ENCODE measurements at regions not wholly inside any gene's neighbourhood (a gene's known extent, or its start where the extent isn't known, plus 50 kb on each side); places are given as distances from the start of the nearest gene placed in this dataset.

DNA sequence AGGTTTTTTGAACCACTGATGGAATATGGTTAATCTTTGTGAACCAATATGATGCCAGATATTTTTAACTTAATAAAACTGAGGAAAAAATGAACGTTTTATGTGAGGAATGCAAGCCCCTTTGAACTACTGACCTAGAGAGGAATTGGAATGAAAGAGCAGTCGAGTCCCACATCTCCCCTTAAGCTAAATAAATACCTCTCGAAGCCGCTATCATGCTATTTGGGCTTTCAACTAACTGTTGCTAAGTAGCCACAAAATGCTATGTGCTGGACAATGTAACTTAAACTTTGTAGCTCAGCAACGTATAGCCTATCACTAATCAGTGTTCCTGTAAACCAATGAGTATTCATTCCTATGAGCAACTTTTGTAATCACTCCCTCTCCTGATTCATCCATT lies 1037.2 kb downstream of the SQOR start:
- H3K4me3 ChIP-seq (ENCODE audit: low read depth, low read length): no peak overlapping the region
- TF ChIP-seq, protein P1, sequence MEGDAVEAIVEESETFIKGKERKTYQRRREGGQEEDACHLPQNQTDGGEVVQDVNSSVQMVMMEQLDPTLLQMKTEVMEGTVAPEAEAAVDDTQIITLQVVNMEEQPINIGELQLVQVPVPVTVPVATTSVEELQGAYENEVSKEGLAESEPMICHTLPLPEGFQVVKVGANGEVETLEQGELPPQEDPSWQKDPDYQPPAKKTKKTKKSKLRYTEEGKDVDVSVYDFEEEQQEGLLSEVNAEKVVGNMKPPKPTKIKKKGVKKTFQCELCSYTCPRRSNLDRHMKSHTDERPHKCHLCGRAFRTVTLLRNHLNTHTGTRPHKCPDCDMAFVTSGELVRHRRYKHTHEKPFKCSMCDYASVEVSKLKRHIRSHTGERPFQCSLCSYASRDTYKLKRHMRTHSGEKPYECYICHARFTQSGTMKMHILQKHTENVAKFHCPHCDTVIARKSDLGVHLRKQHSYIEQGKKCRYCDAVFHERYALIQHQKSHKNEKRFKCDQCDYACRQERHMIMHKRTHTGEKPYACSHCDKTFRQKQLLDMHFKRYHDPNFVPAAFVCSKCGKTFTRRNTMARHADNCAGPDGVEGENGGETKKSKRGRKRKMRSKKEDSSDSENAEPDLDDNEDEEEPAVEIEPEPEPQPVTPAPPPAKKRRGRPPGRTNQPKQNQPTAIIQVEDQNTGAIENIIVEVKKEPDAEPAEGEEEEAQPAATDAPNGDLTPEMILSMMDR (IDR thresholded peaks at IDR 0.05; ENCODE audit: low read depth, low read length): no peak

DNA sequence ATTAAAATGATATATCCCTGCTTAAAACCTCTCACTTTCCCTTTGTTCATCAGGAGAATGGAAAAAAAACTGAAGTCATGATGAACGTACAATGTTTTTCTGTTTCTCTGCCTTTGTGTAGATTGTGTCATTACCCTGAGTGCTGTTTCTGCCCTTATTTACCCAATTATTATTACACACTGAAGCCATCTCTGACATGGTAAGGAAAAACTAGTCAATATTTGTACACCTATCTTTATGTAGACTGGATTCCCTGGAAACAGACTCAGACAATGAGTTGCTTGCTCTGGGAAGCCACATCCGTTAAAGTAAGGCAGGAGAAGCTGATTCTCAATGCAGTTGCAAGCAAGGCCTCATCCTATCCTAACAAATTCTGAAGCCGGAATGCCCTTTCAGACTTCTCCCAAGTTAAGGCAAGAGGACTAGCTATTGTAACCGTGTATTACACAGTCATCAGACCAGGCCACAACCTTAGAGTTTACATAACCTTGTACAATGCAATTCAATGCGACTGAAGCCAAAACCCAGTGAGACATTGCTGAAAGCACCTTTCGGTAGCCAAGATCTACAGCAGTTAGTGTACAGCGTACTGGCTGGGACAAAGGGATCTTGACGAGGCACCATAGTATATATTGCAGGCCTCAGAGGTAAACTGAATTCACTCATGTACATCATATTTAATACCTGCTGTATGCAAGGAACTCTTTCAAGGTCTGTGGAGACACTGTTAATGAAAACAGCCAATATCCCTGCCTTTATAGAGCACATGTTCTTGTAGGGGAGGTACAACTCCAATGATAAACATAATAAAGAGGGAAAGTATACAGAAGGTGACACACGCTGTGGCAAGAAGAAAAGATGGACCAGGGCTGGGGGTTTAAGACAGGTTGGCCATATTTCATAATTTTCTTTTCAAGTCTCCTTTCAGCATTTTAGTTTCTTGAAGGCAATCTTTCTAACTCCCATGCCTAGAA lies 1040.8 kb upstream of the SEMA6D start:
- TF ChIP-seq, protein P1 (IDR thresholded peaks at IDR 0.05; ENCODE audit: low read depth, low read length): no peak

DNA sequence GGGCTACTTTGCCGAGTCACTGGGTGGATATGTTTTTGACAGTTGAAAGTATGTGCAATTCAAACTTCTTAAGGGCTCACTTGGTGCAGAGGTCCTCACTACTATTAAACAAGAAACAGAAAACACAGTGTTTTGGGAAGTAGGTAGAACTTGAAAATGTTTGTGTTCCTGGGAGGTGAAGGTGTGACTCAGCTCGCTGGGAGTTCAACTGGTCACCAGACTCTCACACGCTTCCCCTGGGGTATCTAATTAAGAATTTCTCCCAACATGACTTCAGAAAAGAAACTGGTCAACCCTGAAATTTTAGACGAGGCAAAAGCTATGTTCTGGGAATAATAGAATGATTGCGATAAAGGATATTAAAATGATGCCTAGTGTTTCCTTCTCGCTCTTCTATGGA lies 1039.8 kb upstream of the SEMA6D start:
- H3K4me3 ChIP-seq (ENCODE audit: low read depth, low read length): no peak overlapping the region
- TF ChIP-seq, protein P1 (IDR thresholded peaks at IDR 0.05; ENCODE audit: low read depth, low read length): no peak

More for the DNA sequence above, 1040.8 kb upstream of the SEMA6D start:
- H3K4me3 ChIP-seq (ENCODE audit: low read depth, low read length): no peak overlapping the region

- TF ChIP-seq, protein P1 (IDR thresholded peaks at IDR 0.05; ENCODE audit: low read depth, low read length): no peak
- H3K4me3 ChIP-seq (ENCODE audit: low read depth, low read length): no peak overlapping the region
These were observed 1035.4 kb upstream of the SEMA6D start for GRCh38 chr15:46681901-46682300.

GRCh38 chr15:46682969-46683791 lies 1034.1 kb upstream of the SEMA6D start:
- H3K4me3 ChIP-seq (ENCODE audit: low read depth, low read length): no peak overlapping the region
- TF ChIP-seq, protein P1 (IDR thresholded peaks at IDR 0.05; ENCODE audit: low read depth, low read length): no peak

- TF ChIP-seq, protein P1 (IDR thresholded peaks at IDR 0.05; ENCODE audit: low read depth, low read length): no peak
- no peak overlapping the region for H3K4me3 ChIP-seq (ENCODE audit: low read depth, low read length)
These were observed 1032.2 kb upstream of the SEMA6D start for GRCh38 chr15:46685096-46685495.

Data from WI38 (cell line).